ENCODE measurements at regions not wholly inside any gene's neighbourhood (a gene's known extent, or its start where the extent isn't known, plus 50 kb on each side); places are given as distances from the start of the nearest gene placed in this dataset.

DNA sequence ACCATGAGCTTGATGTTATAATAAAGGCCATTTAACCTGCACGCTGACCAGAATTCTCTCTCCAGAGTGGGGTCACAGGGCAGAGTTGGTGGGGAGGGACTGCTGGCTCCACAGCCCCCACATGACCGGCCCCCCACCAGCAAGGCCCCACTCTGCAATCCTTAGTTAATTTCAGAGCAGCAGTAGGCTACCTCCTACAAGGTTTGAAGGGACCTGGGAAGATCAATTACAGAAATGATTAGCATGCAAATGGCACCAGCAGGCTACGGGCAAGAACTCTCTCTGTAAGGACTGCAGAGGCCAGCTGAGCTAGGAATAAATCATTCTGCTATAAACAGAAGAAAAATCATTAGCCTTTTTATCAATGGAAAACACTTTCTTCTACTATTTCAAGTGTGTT, 135.3 kb downstream of the C1D start:
- Histone ChIP-seq H3K36me3 (ENCODE audit: low read depth) (no peaks in the 10 kb centered on the region), H3K9me3 (ENCODE audit: severe bottlenecking) (no peaks in the 10 kb centered on the region), H3K4me1 (ENCODE audit: insufficient read depth, poor library complexity, severe bottlenecking) (peaks cover 5% of the 10 kb centered on the region), H3K4me3 (ENCODE audit: severe bottlenecking) (no peak overlapping the region), H3K27me3 (ENCODE audit: insufficient read depth, poor library complexity, severe bottlenecking) (no peaks in the 10 kb centered on the region), H3K27ac (ENCODE audit: poor library complexity, severe bottlenecking) (no peak overlapping the region)
- ATAC-seq (ENCODE audit: low read depth) (no peak), DNase-seq (ENCODE audit: low spot score) (no peak)
- TF ChIP-seq, protein P1, sequence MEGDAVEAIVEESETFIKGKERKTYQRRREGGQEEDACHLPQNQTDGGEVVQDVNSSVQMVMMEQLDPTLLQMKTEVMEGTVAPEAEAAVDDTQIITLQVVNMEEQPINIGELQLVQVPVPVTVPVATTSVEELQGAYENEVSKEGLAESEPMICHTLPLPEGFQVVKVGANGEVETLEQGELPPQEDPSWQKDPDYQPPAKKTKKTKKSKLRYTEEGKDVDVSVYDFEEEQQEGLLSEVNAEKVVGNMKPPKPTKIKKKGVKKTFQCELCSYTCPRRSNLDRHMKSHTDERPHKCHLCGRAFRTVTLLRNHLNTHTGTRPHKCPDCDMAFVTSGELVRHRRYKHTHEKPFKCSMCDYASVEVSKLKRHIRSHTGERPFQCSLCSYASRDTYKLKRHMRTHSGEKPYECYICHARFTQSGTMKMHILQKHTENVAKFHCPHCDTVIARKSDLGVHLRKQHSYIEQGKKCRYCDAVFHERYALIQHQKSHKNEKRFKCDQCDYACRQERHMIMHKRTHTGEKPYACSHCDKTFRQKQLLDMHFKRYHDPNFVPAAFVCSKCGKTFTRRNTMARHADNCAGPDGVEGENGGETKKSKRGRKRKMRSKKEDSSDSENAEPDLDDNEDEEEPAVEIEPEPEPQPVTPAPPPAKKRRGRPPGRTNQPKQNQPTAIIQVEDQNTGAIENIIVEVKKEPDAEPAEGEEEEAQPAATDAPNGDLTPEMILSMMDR (IDR thresholded peaks at IDR 0.05; ENCODE audit: poor library complexity, severe bottlenecking) = no peak

DNA sequence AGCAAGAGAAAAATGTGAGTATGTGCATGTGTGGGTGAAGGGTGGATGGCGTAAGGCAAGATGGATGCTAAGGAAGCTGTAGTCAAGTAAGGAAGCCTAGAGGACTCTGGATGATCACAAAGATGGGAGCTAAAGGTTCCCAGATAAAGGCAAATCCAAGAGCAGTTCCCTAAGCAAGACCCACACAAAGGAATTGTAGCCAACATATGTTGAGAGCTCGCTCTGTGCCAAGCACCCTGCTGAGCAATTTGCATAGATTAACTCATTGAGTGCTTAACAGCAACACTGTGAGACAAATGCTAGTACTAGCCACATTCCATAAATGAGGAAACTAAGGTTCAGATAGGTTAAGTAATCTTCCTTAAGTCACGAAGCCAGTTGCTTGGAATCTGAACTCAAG, 132.6 kb downstream of the C1D start:
- DNase-seq (ENCODE audit: low spot score) (no peak), ATAC-seq (ENCODE audit: low read depth) (no peak)
- TF ChIP-seq, protein P1 (IDR thresholded peaks at IDR 0.05; ENCODE audit: poor library complexity, severe bottlenecking) = no peak
- Histone ChIP-seq H3K36me3 (ENCODE audit: low read depth) (no peaks in the 10 kb centered on the region), H3K27ac (ENCODE audit: poor library complexity, severe bottlenecking) (no peak overlapping the region), H3K4me3 (ENCODE audit: severe bottlenecking) (no peak overlapping the region), H3K27me3 (ENCODE audit: insufficient read depth, poor library complexity, severe bottlenecking) (no peaks in the 10 kb centered on the region), H3K4me1 (ENCODE audit: insufficient read depth, poor library complexity, severe bottlenecking) (no peaks in the 10 kb centered on the region), H3K9me3 (ENCODE audit: severe bottlenecking) (no peaks in the 10 kb centered on the region)

DNA sequence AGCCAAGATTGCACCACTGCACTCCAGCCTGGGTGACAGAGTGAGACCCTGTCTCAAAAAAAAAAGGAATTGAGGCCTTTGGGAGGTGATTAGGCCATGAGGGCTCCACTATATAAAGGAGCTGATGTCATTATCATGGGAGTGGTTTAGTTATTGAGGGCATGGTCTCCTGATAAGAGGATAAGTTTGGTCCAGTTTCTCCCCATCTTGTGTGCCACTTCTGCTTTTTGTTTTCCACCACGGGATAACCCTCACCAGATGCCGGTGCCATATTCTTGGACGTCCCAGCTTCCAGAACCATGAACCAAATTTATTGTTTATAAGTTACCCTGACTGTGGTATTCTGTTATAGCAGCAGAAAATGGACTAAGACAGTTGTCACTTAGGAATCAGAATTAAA, 125.8 kb downstream of the C1D start:
- H3K27ac ChIP-seq (ENCODE audit: poor library complexity, severe bottlenecking) = no peak overlapping the region
- TF ChIP-seq, protein P1 (IDR thresholded peaks at IDR 0.05; ENCODE audit: poor library complexity, severe bottlenecking) = no peak
- H3K27me3 ChIP-seq (ENCODE audit: insufficient read depth, poor library complexity, severe bottlenecking) = no peaks in the 10 kb centered on the region
- H3K4me3 ChIP-seq (ENCODE audit: severe bottlenecking) = no peak overlapping the region
- H3K9me3 ChIP-seq (ENCODE audit: severe bottlenecking) = no peaks in the 10 kb centered on the region
- DNase-seq (ENCODE audit: low spot score) = no peak
- H3K4me1 ChIP-seq (ENCODE audit: insufficient read depth, poor library complexity, severe bottlenecking) = no peaks in the 10 kb centered on the region
- H3K36me3 ChIP-seq (ENCODE audit: low read depth) = no peaks in the 10 kb centered on the region
- ATAC-seq (ENCODE audit: low read depth) = no peak

DNA sequence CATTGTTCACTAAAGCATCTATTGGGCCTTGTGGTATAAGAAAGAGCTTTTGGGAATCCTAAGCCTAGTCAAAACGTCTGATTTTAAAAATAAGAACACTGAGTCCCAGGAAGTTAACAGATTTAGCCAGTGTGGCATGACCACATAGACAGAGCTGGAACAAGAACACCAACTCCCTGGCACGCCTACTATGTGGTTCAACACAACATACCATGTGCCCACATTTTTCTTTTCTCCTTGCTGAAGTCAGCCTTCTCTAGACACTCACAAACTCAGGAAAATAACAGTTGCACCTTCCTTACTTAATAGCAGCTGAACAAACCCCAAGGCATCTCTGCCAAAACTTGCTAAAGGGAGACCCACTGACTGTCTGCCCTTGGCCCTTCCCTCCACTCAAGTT, 124.8 kb downstream of the C1D start:
- peak overlapping the region; percentile 28 for H3K27ac ChIP-seq (ENCODE audit: poor library complexity, severe bottlenecking)
- H3K4me3 ChIP-seq (ENCODE audit: severe bottlenecking) = no peak overlapping the region
- no peak for DNase-seq (ENCODE audit: low spot score)
- TF ChIP-seq, protein P1 (IDR thresholded peaks at IDR 0.05; ENCODE audit: poor library complexity, severe bottlenecking) = no peak
- no peaks in the 10 kb centered on the region for H3K36me3 ChIP-seq (ENCODE audit: low read depth)
- H3K4me1 ChIP-seq (ENCODE audit: insufficient read depth, poor library complexity, severe bottlenecking) = no peaks in the 10 kb centered on the region
- no peaks in the 10 kb centered on the region for H3K9me3 ChIP-seq (ENCODE audit: severe bottlenecking)
- no peaks in the 10 kb centered on the region for H3K27me3 ChIP-seq (ENCODE audit: insufficient read depth, poor library complexity, severe bottlenecking)
- no peak for ATAC-seq (ENCODE audit: low read depth)

DNA sequence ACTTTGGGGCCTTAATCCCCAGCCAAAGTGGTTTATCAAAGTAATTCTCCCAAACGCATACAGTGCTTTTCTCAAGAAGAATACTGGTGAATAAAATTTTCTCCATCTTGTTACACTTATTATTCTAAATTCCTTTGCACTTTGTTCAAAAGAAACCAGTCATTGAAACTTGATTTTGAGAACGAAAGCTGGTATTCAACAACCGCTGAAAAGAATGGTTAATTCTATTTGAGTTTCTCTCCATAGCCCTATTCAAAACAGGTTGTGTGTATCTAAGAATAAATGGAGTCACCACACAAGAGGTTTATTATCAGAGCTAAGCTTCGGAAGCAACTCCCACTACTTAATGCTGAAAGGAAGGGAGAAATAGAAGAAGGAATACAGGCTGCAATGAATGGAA, 117.7 kb downstream of the C1D start:
- H3K4me3 ChIP-seq (ENCODE audit: severe bottlenecking) = no peak overlapping the region
- ATAC-seq (ENCODE audit: low read depth) (no peak), DNase-seq (ENCODE audit: low spot score) (no peak)
- H3K36me3 ChIP-seq (ENCODE audit: low read depth) = no peaks in the 10 kb centered on the region
- H3K4me1 ChIP-seq (ENCODE audit: insufficient read depth, poor library complexity, severe bottlenecking) = peaks cover under 1% of the 10 kb centered on the region
- no peak overlapping the region for H3K27ac ChIP-seq (ENCODE audit: poor library complexity, severe bottlenecking)
- no peaks in the 10 kb centered on the region for H3K9me3 ChIP-seq (ENCODE audit: severe bottlenecking)
- H3K27me3 ChIP-seq (ENCODE audit: insufficient read depth, poor library complexity, severe bottlenecking) = no peaks in the 10 kb centered on the region
- TF ChIP-seq, protein P1 (IDR thresholded peaks at IDR 0.05; ENCODE audit: poor library complexity, severe bottlenecking) = no peak

All from RWPE2 (cell line).